22Rv1 (cell line): ENCODE measurements at regions not wholly inside any gene's neighbourhood (a gene's known extent, or its start where the extent isn't known, plus 50 kb on each side); places are given as distances from the start of the nearest gene placed in this dataset.

ENCODE experiments used
- CTCF ChIP-seq: fragments of 450-650 bp; IDR thresholded peaks from 2 replicates; pipeline ENCODE4 v1.5.1; 2017; ENCODE audit warnings: mild to moderate bottlenecking
- ZFX ChIP-seq: fragments of 450-650 bp; IDR thresholded peaks from 2 replicates; pipeline ENCODE4 v1.6.1; 2017; ENCODE audit warnings: antibody characterized with exemption, borderline replicate concordance

GRCh38 chr13:58625703-58626389 is 994.3 kb downstream of the PCDH17 start:
- TF ChIP-seq CTCF (no peak), ZFX (no peak)
